ENCODE measurements at regions not wholly inside any gene's neighbourhood (a gene's known extent, or its start where the extent isn't known, plus 50 kb on each side); places are given as distances from the start of the nearest gene placed in this dataset.

DNA sequence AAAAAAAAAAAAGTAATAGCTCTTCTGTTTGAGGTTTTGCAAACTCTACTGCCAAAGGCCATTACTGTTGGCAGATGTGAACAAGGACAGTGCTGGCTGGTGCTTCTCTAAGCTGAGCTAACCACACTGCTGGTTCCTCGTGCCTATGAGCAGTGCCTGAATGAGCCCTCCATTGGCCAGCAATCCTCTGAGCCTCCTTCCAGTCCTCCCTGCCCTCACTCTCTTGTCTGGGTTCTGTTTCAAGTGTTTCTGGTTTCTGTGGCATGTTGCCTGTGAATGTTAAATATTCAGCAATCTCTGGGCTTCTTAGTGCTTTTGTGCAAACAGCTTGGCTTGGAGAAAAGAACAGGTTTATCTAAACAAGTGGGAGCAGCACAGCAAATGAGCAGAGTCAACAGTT lies 161.3 kb upstream of the AUTS2 start:
- TF ChIP-seq, protein P1, sequence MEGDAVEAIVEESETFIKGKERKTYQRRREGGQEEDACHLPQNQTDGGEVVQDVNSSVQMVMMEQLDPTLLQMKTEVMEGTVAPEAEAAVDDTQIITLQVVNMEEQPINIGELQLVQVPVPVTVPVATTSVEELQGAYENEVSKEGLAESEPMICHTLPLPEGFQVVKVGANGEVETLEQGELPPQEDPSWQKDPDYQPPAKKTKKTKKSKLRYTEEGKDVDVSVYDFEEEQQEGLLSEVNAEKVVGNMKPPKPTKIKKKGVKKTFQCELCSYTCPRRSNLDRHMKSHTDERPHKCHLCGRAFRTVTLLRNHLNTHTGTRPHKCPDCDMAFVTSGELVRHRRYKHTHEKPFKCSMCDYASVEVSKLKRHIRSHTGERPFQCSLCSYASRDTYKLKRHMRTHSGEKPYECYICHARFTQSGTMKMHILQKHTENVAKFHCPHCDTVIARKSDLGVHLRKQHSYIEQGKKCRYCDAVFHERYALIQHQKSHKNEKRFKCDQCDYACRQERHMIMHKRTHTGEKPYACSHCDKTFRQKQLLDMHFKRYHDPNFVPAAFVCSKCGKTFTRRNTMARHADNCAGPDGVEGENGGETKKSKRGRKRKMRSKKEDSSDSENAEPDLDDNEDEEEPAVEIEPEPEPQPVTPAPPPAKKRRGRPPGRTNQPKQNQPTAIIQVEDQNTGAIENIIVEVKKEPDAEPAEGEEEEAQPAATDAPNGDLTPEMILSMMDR (IDR thresholded peaks at IDR 0.05), result no peak
- no peak for TF ChIP-seq POLR2AphosphoS5 (IDR thresholded peaks at IDR 0.05)
- TF ChIP-seq POLR2A (IDR thresholded peaks at IDR 0.05), result no peak
